Amniotic epithelial cell (primary cell): ENCODE measurements at regions not wholly inside any gene's neighbourhood (a gene's known extent, or its start where the extent isn't known, plus 50 kb on each side); places are given as distances from the start of the nearest gene placed in this dataset.

Source experiments
- DNase-seq: peaks from one replicate; pipeline ENCODE4 v3.0.0-alpha.2; 2010; ENCODE audit warnings: low read depth

- DNase-seq = no peak
These were observed 536.5 kb downstream of the PLCL1 start for GRCh38 chr2:198340846-198341245.

DNA sequence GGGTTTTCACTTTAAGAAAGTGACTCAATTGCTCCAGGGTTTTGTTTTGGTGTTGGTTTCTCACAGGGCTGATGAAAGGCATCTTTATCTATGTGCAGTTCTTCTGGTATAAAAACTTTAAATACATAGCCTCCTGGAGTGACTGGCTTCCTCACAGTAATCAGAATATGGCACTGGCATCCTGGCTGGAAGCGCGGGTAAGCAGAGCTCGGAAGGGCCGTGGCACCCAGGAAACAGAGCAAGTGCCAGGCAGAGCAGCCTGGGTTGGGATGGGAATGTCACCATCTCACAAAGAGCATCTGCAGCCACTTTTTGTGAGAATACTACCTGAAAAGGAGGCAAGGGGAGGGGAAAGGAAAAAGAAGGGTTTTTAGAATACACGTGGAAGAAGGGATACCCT is 534.7 kb downstream of the PLCL1 start:
- DNase-seq = no peak

DNA sequence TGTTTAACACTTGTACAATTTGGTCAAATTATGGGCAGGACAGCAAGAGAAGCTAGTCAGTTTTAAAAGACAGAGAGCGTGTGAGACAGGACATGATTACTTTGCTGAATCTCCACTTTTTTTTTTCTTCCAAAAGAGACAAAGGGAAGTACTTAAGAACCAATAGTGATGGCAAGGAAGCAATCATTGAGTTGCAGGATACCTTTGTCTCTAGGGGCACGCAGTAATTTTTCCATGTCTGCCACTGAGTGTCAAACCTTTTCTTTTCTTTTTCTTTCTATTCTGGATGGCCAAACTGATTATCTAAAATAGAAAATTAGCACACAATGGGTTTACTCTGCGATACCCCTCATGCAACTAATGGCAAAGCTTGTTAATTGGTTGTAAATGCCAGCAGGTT is 533.0 kb downstream of the PLCL1 start:
- DNase-seq = no peak

GRCh38 chr2:198328454-198328853 is 524.1 kb downstream of the PLCL1 start:
- DNase-seq = no peak

- no peak for DNase-seq
These were observed 523.1 kb downstream of the PLCL1 start for GRCh38 chr2:198327526-198327925.

DNA sequence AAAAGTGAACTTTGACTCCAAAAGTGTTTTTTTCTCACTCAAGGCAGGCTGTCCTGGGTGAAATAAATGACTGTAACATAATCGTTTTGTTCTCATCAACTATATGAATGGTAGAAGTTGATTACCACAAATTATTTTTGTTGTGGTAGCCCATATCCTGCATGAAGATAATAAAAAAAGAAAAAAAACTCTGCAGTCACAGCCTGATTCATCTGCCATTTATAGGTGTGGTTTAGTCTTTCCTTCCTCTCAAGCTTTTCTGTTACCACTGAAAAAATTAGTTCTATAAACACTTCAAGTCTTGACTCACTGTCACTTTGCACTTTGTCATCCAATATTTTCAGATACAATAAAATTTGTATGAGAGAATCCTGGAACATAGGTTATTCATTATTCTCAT is 522.0 kb downstream of the PLCL1 start:
- no peak for DNase-seq

GRCh38 chr2:198325359-198325758 is 521.0 kb downstream of the PLCL1 start:
- DNase-seq = no peak

DNA sequence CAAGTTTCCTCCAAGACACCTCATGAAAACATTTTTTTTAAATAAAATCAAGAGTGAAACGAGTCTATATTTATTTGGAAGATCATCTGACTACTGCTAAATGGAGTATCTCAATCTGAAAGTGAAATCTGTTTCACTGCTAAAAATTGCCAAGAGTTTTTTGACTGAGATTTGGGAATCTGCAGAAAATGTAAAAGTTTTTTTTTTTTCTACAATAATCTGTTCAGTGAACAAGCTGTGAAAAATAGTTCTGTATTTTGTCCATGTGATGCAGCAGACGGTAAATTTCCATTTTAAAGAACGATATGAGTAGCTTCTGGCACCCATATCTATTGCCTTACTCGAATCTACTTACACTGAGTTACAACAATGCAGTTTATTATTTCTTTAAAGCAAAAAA is 519.7 kb downstream of the PLCL1 start:
- DNase-seq = no peak

- no peak for DNase-seq
These were observed 517.9 kb downstream of the PLCL1 start for GRCh38 chr2:198322275-198322674.

- DNase-seq = peak; percentile 0
These were observed 517.2 kb downstream of the PLCL1 start for GRCh38 chr2:198321522-198322088.

DNA sequence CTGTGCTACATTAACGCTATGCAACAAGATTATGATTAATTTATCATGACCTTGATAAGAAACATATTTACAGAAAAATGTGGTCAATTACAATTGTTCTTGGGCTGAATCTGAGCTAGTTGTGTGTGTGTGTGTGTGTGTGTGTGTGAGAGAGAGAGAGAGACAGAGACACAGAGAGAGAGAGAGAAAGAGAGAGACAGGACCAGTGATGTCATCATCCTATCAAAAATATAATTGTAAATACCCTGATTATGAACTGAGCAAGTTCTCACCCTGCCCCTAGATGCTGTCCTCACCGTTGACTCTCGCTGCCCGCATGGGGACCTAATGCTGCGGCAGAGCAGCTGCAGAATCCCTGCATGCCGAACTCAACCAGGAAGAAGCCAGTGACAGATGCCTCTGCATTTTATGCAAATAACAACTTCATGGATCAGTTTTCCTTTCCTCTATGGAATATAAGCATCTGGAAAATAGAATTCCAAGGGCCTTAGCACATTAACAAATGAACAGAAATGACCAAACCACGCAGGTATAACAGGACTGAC is 512.5 kb downstream of the PLCL1 start:
- DNase-seq = no peak

DNA sequence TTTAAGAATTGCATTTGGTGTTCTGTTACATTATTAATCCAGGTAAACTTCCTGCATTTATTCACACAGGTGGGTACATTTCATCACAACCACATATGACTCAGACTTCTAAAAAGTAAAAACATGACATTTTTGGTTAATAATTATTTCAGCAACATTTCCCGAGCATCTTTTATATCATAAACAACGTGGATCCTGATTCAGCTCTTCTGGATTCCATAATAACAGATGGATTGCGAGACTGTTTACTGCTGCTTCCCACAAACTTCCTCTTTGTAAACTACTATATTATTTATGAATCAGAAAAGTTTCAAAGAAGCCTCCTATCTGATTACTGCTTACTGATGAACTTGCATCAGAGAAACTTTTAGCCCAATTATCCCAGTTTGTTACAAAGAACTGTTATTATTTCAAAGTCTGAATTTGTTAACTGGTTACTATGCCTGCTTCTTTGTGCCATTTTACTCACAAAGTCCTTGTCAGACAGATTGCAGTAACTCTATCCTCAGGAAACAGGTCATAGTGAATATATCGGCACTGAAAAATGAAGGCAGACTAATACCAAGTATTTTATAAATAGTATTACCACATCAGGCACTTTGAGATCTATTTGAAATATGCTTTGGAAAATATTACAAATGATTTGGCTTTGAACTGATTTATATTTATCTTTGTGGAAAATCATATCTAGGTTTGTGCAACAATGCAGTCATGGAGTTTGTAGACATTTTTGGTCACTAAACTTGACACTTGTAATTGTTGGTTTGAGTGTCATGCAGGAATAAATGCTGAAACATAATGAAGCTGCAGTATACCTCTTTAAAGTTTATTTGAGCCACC is 511.6 kb downstream of the PLCL1 start:
- peak; percentile 8 for DNase-seq

GRCh38 chr2:198314559-198315153 is 510.3 kb downstream of the PLCL1 start:
- DNase-seq = peak; percentile 54

- DNase-seq = no peak
These were observed 508.4 kb downstream of the PLCL1 start for GRCh38 chr2:198312596-198313483.

DNA sequence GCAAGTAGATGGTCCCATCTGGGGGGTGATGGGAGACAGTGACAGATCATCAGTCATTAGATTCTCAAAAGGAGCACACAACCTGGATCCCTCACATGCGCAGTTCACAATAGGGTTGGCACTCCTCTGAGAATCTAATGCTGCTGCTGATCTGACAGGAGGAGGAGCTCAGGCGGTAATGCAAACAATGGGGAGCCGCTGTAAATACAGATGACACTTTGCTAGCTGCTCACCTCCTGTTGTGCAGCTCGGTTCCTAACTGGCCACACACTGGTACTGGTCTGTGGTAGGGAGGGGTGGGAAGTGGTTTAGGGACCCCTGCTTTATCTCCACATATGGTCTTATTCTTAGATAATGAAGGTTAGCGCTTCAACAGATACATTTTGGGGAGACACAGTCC is 506.6 kb downstream of the PLCL1 start:
- DNase-seq = no peak

DNA sequence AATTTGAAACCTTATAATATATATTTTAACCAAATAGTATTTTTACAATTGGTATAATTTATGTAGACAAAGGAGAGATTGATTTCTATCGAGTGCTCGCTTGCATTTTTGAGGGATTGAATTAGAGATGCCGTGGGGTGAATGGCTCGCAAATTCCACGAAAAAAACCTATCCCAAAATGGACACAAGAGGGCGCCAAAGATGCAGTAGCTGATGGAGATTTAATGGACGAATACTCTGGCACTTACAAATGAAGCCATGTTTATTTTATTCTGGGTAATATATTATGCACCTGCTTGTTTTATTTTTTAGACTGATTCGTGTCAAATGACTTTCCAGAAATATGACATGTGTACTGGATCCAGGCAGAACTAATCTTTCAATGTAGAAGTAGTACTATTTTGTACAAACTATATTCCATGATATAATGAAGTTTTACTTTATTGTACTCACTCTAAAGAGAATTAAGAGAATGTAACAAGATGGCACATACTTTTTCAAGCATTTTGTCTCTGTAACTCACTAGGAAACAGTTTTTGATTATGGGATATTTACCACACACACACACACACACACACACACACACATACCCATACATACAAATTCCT is 505.4 kb downstream of the PLCL1 start:
- peak; percentile 29 for DNase-seq

DNA sequence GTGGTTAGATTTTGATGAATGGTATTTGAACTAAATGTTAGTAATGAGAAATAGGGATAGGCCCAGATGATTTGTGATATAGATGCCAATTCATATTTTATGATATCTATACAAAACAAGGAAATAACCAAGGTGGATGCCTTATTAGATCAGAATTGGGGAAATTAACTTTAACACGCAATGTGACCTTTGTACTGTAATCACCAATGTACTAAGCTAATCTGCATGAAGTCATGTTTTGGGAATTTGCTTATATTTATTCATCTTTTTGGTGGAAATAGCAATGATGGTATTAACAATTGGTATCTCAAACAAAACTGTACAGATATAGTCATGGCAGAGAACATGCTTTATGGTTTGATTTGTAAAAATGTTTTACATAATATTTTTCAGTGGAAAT is 504.7 kb downstream of the PLCL1 start:
- DNase-seq = no peak

GRCh38 chr2:198308368-198308767 is 504.0 kb downstream of the PLCL1 start:
- no peak for DNase-seq

GRCh38 chr2:198307093-198307492 is 502.7 kb downstream of the PLCL1 start:
- DNase-seq = no peak

- no peak for DNase-seq
These were observed 500.5 kb downstream of the PLCL1 start for GRCh38 chr2:198304859-198305258.

- DNase-seq = no peak
These were observed 493.0 kb downstream of the PLCL1 start for GRCh38 chr2:198297350-198297749.
